ENCODE measurements at regions not wholly inside any gene's neighbourhood (a gene's known extent, or its start where the extent isn't known, plus 50 kb on each side); places are given as distances from the start of the nearest gene placed in this dataset.

- DNase-seq (no peak), ATAC-seq (no peak)
- H3K27me3 ChIP-seq, result peaks cover 0 to 47% (median 6%) of the 10 kb centered on the region in 7 donors
- no peaks in the 10 kb centered on the region for H3K9me3 ChIP-seq
- H3K4me3 ChIP-seq, result no peak overlapping the region
- 57 to 61% methylated on average over 10 of the region's 10 CpGs for WGBS, 2 donors
- intact Hi-C loops (cut with DNase I), result no loop called here
- H3K36me3 ChIP-seq, result no peaks in the 10 kb centered on the region
- no peaks in the 10 kb centered on the region for H3K4me1 ChIP-seq
- TF ChIP-seq CTCF (IDR thresholded peaks at IDR 0.05), result no peak
- no peak overlapping the region for H3K27ac ChIP-seq
These were observed 55.0 kb upstream of the CPLX2 start for GRCh38 chr5:175816348-175816747.

GRCh38 chr5:175819090-175819425 is 52.3 kb upstream of the CPLX2 start:
- no peak overlapping the region for H3K4me3 ChIP-seq
- no peaks in the 10 kb centered on the region for H3K9me3 ChIP-seq
- 74 to 78% methylated on average over 6 of the region's 6 CpGs for WGBS, 2 donors
- no peaks in the 10 kb centered on the region for H3K36me3 ChIP-seq
- no peaks in the 10 kb centered on the region for H3K4me1 ChIP-seq
- no peak overlapping the region for H3K27ac ChIP-seq
- H3K27me3 ChIP-seq, result peaks cover 0 to 65% (median 21%) of the 10 kb centered on the region in 7 donors
- DNase-seq (no peak), ATAC-seq (no peak)
- intact Hi-C loops (cut with DNase I), result no loop called here
- TF ChIP-seq CTCF (IDR thresholded peaks at IDR 0.05), result no peak

GRCh38 chr5:175820230-175820629 is 51.1 kb upstream of the CPLX2 start:
- no peaks in the 10 kb centered on the region for H3K9me3 ChIP-seq
- no peak for TF ChIP-seq CTCF (IDR thresholded peaks at IDR 0.05)
- H3K27ac ChIP-seq, result no peak overlapping the region
- no peak overlapping the region for H3K4me3 ChIP-seq
- no peaks in the 10 kb centered on the region for H3K4me1 ChIP-seq
- no peaks in the 10 kb centered on the region for H3K36me3 ChIP-seq
- intact Hi-C loops (cut with DNase I), result no loop called here
- DNase-seq, result no peak
- peaks cover 0 to 65% (median 21%) of the 10 kb centered on the region in 7 donors for H3K27me3 ChIP-seq
- no peak for ATAC-seq
- 63 to 68% methylated on average over 9 of the region's 9 CpGs for WGBS, 2 donors

Measured in heart right ventricle (tissue), 16 donors.